PC-9 (cell line): ENCODE measurements at regions not wholly inside any gene's neighbourhood (a gene's known extent, or its start where the extent isn't known, plus 50 kb on each side); places are given as distances from the start of the nearest gene placed in this dataset.
"Not testable (repeated sequence)": the region's sequence is repeated elsewhere in the genome, so short reads cannot be mapped to it uniquely, and the experiment has no call there.

ENCODE experiments used
- BruUV-seq: library from RNA; stranded (reverse); fragments of 400-500 nt; replicated peaks from 2 replicates; lab custom pipeline; 2021; lab: Mats Ljungman, UMichigan
- CTCF ChIA-PET: fragments of 300-600 bp; sonication (Branson Sonifier 250); formaldehyde crosslinking; loops from one replicate; lab custom pipeline; 2022; ENCODE audit warnings: antibody characterized with exemption; lab: Charles Lee
- POLR2A ChIA-PET: fragments of 300-600 bp; sonication (Branson Sonifier 250); formaldehyde crosslinking; loops from one replicate; lab custom pipeline; 2022; ENCODE audit warnings: antibody characterized with exemption; ENCODE audit not compliant: unreplicated experiment; lab: Charles Lee
- DNase-seq, 2 experiments: peaks; one replicate each; pipeline versions ENCODE4 v3.0.0 to v3.0.0-alpha.2; 2015 to 2022; ENCODE audit warnings: mixed read lengths in 1 of 2
- H2AFZ ChIP-seq: fragments of 200-600 bp; sonication (generic); 2 replicates; pipeline ENCODE4 v1.8.1; 2017; ENCODE audit warnings: antibody characterized with exemption
- H3F3A ChIP-seq: fragments of 200-600 bp; sonication (generic); 2 replicates; pipeline ENCODE4 v1.8.1; 2017; ENCODE audit warnings: antibody characterized with exemption, mild to moderate bottlenecking, low read depth; ENCODE audit not compliant: insufficient read depth
- H3K27ac ChIP-seq: fragments of 200-600 bp; sonication (generic); 2 replicates; pipeline ENCODE4 v1.6.1; 2016; ENCODE audit warnings: mixed run types
- H3K27me3 ChIP-seq: fragments of 200-600 bp; sonication (generic); 2 replicates; pipeline ENCODE4 v1.6.1; 2016; ENCODE audit warnings: low read depth, mixed run types; ENCODE audit not compliant: insufficient read depth
- H3K36me3 ChIP-seq: fragments of 200-600 bp; sonication (generic); 2 replicates; pipeline ENCODE4 v1.6.1; 2016; ENCODE audit warnings: low read depth, mixed run types
- H3K4me1 ChIP-seq: fragments of 200-600 bp; sonication (generic); replicated peaks from 2 replicates; pipeline ENCODE4 v1.6.1; 2016; ENCODE audit warnings: mixed run types; ENCODE audit not compliant: insufficient read depth
- H3K4me2 ChIP-seq: fragments of 200-600 bp; sonication (generic); 2 replicates; pipeline ENCODE4 v1.6.1; 2017; ENCODE audit warnings: mixed run types
- H3K4me3 ChIP-seq: fragments of 200-600 bp; sonication (generic); 2 replicates; pipeline ENCODE4 v1.6.1; 2016; ENCODE audit warnings: mixed run types
- H3K79me2 ChIP-seq: fragments of 200-600 bp; sonication (generic); 2 replicates; pipeline ENCODE4 v1.6.1; 2017; ENCODE audit warnings: low read depth, mixed run types
- H3K9me2 ChIP-seq: fragments of 200-600 bp; sonication (generic); 2 replicates; pipeline ENCODE4 v1.8.1; 2017; ENCODE audit warnings: mild to moderate bottlenecking; ENCODE audit not compliant: insufficient read depth
- H3K9me3 ChIP-seq: fragments of 200-600 bp; sonication (generic); 2 replicates; pipeline ENCODE4 v1.8.1; 2016; ENCODE audit warnings: low read depth; ENCODE audit not compliant: insufficient read depth
- H4K20me1 ChIP-seq: fragments of 200-600 bp; sonication (generic); 2 replicates; pipeline ENCODE4 v1.8.1; 2017; ENCODE audit not compliant: insufficient read depth
- EZH2 ChIP-seq: fragments of 200-600 bp; sonication (generic); IDR thresholded peaks from 2 replicates; pipeline ENCODE4 v1.8.0; 2017; ENCODE audit warnings: antibody characterized with exemption, low read depth
- intact Hi-C: fragments of 100-400 bp; cut with micrococcal nuclease; formaldehyde crosslinking; loops from one replicate; pipeline ENCODE4 v1.10.0; 2022; ENCODE audit not compliant: unreplicated experiment
- TF ChIP-seq, protein P1 (sequence below): fragments of 200-600 bp; sonication (generic); conservative IDR thresholded peaks from 2 replicates; pipeline ENCODE4 v1.6.1; 2017; ENCODE audit warnings: mixed run types, antibody characterized with exemption, mild to moderate bottlenecking, moderate library complexity

DNA sequence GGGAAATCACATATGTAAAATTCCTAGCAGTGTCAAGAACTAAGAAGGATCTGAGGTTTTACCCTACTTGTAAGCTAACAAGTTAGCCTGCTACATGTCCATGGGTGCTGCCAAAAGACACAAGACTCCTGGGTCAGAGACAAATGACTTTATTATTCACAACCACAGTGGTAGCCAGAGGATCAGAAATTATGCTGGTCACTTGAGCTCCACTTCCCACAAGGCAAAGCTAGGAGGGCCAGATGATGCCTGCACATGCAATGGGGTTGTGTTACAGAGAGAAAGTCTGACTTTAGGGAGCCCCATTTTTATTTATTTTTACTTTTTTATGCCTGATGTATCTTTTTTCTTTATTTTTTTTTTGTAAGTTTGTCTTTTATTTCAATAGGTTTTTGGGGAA lies 136.8 kb downstream of the S1PR1 start:
- TF ChIP-seq EZH2, result no peak
- TF ChIP-seq, protein P1, sequence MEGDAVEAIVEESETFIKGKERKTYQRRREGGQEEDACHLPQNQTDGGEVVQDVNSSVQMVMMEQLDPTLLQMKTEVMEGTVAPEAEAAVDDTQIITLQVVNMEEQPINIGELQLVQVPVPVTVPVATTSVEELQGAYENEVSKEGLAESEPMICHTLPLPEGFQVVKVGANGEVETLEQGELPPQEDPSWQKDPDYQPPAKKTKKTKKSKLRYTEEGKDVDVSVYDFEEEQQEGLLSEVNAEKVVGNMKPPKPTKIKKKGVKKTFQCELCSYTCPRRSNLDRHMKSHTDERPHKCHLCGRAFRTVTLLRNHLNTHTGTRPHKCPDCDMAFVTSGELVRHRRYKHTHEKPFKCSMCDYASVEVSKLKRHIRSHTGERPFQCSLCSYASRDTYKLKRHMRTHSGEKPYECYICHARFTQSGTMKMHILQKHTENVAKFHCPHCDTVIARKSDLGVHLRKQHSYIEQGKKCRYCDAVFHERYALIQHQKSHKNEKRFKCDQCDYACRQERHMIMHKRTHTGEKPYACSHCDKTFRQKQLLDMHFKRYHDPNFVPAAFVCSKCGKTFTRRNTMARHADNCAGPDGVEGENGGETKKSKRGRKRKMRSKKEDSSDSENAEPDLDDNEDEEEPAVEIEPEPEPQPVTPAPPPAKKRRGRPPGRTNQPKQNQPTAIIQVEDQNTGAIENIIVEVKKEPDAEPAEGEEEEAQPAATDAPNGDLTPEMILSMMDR, result no peak
- intact Hi-C loops, result no loop called here
- CTCF ChIA-PET, result no interaction called here
- DNase-seq, result no peak
- Histone ChIP-seq H3F3A (no peaks in the 10 kb centered on the region; the same call in 1 of the 2 replicates), H3K79me2 (no peaks in the 10 kb centered on the region), H3K4me2 (no peak overlapping the region), H3K36me3 (no peaks in the 10 kb centered on the region), H3K9me3 (peaks cover 4% of the 10 kb centered on the region), H3K4me1 (peaks cover 9% of the 10 kb centered on the region), H3K27ac (no peak overlapping the region), H2AFZ (no peak overlapping the region), H3K4me3 (no peak overlapping the region), H4K20me1 (no peaks in the 10 kb centered on the region), H3K9me2 (no peaks in the 10 kb centered on the region; the same call in 1 of the 2 replicates), H3K27me3 (no peaks in the 10 kb centered on the region)
- BruUV-seq, result no TSS peak
- POLR2A ChIA-PET, result no interaction called here

- intact Hi-C loops, BruUV-seq, H3K36me3 ChIP-seq, H3K4me3 ChIP-seq, H4K20me1 ChIP-seq, CTCF ChIA-PET, DNase-seq, H2AFZ ChIP-seq, H3K79me2 ChIP-seq, H3K9me2 ChIP-seq, H3K27me3 ChIP-seq, POLR2A ChIA-PET, H3K4me2 ChIP-seq, H3K9me3 ChIP-seq, H3F3A ChIP-seq, H3K27ac ChIP-seq, H3K4me1 ChIP-seq: not testable (repeated sequence)
Observed at GRCh38 chr1:101375448-101375847, 138.6 kb downstream of the S1PR1 start.

DNA sequence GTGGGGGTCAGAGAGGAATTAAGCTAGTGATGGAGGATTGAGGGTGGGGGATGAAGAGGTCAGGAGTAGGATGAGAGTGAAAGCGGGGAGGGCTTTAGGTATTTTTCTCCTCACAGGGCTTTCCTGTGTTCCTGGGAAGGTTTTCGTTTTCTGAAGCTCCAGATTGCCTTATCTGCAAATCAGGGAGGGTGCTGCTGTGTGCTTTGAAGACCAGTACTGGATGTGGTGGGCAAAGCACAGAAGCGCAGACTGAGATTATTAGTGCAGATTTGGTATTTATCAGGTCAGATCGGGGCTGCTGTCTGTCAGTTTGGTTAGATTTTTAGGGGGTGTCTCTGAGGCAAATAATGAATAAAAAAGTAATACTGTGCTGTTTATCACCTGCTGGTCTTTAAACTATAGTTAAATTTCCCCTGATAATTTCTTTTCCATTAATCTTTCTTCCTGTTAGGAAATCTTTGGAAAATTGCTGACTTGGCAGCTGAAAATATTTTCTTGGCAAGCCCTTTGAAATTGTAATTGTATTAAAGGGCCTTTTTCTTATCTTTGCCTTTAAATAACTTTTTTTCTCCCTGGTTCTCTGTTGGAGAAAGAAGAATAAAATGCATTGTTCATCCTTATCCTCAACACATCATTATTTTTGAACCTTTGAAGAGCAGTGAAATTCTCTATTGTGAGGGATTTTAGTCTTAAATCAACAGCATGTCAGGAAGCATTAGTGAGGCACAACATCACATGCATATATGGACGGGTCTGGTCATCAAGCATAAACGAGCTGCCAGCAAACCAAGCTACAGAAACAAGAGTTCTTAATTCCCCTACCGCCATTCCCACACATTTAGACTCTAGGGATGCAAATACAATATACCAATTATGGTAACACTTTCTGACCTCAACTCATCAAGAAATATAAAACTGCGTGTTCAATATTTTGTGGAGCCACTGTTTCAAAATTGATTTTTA lies 139.6 kb downstream of the S1PR1 start:
- TF ChIP-seq, protein P1, result no peak
- Histone ChIP-seq H4K20me1 (no peaks in the 10 kb centered on the region), H3K9me2 (no peaks in the 10 kb centered on the region; the same call in 1 of the 2 replicates), H3K27ac (no peak overlapping the region), H2AFZ (no peak overlapping the region), H3K4me1 (peaks cover 3% of the 10 kb centered on the region; the same call in 1 of the 2 replicates), H3F3A (no peaks in the 10 kb centered on the region), H3K27me3 (no peaks in the 10 kb centered on the region), H3K4me2 (no peak overlapping the region), H3K4me3 (no peak overlapping the region), H3K79me2 (no peaks in the 10 kb centered on the region), H3K9me3 (peaks cover 4% of the 10 kb centered on the region), H3K36me3 (no peaks in the 10 kb centered on the region)
- intact Hi-C loops, result no loop called here
- ChIA-PET POLR2A (no interaction called here), CTCF (no interaction called here)
- no TSS peak for BruUV-seq
- no peak for DNase-seq
